PFSK-1 (cell line): ENCODE measurements at regions not wholly inside any gene's neighbourhood (a gene's known extent, or its start where the extent isn't known, plus 50 kb on each side); places are given as distances from the start of the nearest gene placed in this dataset.

Experiments
- FOXP2 ChIP-seq: optimal IDR thresholded peaks from 2 replicates; pipeline ENCODE3; 2011; ENCODE audit warnings: borderline replicate concordance, control low read depth, inconsistent platforms; ENCODE audit not compliant: insufficient read depth; ENCODE audit errors: extremely low read length, extremely low read depth
- POLR2AphosphoS5 ChIP-seq: IDR thresholded peaks from 2 replicates; pipeline ENCODE4 v1.6.1; 2012; ENCODE audit warnings: low read depth, mild to moderate bottlenecking, control low read depth, low read length, moderate library complexity
- REST ChIP-seq, 2 experiments: IDR thresholded peaks; 2 replicates each; pipeline versions ENCODE4 v1.6.1 to v1.8.0; 2011 to 2012; ENCODE audit warnings: low read depth in 2 of 2, low read length in 2 of 2, control low read depth in 1 of 2, inconsistent platforms in 1 of 2, mild to moderate bottlenecking in 1 of 2, moderate library complexity in 1 of 2; ENCODE audit not compliant: insufficient read depth in 1 of 2
- SIN3A ChIP-seq: IDR thresholded peaks from 2 replicates; pipeline ENCODE4 v1.6.1; 2012; ENCODE audit warnings: mild to moderate bottlenecking, low read length, moderate library complexity, borderline replicate concordance; ENCODE audit not compliant: insufficient read depth

- TF ChIP-seq POLR2AphosphoS5, result no peak
- no peak for TF ChIP-seq FOXP2
- no peak for TF ChIP-seq SIN3A
- TF ChIP-seq REST (IDR thresholded peaks at IDR 0.05; ENCODE audit: insufficient read depth in 1 of 2, low read depth in 2 of 2, low read length in 2 of 2), result no peak
Measured at GRCh38 chr4:42271096-42271495, 118.6 kb upstream of the BEND4 start.
